Activated effector memory CD4-positive, alpha-beta T cell treated with anti-CD3 and anti-CD28 coated beads, Interleukin-2, amount 50 U/mL, for 16 hours (primary cell): ENCODE measurements at regions not wholly inside any gene's neighbourhood (a gene's known extent, or its start where the extent isn't known, plus 50 kb on each side); places are given as distances from the start of the nearest gene placed in this dataset.
"Not testable (repeated sequence)": the region's sequence is repeated elsewhere in the genome, so short reads cannot be mapped to it uniquely, and the experiment has no call there.

Source experiments
- DNase-seq: peaks from one replicate; pipeline ENCODE4 v3.0.0-alpha.2; 2020

GRCh38 chr12:46516933-46517578 is 144.5 kb upstream of the SLC38A2 start:
- DNase-seq = no peak

DNA sequence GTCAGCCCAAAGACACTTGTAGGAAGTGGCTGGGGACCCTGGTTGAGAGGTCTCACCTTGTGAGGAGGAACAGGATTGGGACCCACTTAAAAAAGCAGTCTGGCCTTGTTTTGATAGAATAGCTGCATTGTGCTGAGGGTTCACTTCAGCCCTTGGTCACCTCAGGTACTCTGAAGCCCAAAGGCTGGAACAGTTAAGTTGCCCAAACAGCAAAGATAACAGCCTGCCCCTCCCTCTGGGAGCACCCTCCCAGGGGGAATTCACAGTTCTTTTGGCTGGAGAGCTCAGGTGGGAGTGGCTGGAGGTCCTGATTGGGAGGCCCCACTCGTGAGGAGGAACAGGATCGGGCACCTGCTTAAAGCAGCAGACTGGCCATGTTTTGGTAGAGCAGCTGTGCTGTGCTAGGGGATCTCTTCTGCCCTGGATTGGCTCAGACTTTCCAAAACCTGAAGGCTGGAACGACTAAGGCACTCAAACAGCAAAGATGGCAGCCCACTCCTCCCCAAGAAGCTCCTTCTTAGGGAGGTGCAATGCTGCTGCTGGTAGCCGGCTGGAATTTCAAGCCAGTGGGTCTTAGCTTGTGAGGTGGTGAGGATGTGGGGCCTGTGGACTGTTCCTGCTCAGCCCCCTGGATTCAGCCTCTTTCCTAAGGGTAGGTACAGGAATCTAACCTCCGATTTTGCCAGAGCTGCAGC is 143.8 kb upstream of the SLC38A2 start:
- no peak for DNase-seq

DNA sequence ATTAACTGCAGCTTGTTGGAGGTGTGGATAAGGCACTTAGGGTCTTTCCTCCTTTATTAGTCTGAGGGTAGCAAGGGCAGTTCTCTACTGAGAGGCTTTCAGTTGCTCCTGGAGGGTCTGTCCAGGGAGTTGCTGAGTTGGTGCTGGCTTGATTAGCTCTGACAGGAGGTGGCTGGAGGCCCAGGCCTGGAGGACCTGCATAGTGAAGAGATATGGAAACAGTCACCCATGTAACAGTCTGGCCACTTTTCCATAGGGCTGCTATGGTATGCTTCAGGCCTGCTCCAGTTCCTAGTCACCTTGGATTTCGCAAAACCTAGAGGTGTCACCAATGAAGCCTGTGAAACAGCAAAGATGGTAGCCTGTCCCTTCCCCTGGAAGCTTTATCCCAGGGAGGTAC is 143.3 kb upstream of the SLC38A2 start:
- no peak for DNase-seq

DNA sequence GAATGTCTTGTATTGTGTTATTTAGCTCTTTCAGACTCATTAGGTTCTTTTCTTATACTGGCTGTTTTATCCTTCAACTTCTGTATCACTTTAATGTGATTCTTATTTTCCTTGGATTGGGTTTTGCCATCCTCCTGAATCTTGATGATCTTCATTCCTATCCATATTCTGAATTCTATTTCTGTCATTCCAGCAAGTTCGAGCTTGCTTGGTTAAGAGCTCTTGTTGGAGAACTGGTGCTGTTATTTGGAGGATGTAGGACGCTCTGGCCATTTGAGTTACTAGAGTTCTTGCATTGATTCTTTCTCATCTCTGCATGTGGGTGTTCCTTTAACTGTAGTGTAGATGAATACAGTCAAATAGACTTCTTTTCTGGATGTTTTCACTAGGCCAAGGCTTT is 142.3 kb upstream of the SLC38A2 start:
- DNase-seq = no peak

DNA sequence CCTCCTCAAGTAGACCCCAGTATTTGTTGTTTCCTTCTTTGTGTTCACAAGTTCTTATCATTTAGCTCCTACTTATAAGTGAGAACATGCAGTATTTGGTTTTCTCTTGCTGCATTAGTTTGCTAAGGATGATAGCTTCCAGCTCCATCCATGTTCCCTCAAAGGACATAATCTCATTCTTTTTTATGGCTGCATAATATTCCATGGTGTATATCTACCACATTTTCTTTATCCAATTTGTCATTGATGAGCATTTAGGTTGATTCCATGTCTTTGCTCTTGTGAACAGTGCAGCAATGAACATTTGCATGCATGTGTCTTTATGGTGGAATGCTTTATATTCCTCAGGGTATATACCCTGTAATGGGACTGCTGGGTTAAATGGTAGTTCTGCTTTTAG is 137.7 kb upstream of the SLC38A2 start:
- not testable (repeated sequence) for DNase-seq

DNA sequence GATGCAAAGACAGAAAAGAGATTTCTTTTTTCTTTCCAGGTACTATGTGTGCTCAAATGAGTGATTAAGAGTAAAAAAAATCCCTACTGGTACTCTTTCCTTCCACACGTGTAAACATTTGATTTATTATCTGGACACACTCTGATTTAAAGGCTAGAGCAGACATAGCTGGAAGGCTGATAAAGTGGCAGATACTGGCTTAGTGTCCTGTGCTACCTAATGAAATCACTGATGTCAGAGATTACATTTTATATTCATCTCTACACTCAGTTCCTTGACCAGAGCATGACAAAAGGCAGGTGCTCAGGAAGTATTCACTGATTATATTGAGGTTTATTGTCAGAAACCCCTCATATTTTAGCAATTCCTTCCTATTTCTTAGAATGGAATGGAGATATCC is 136.6 kb upstream of the SLC38A2 start:
- DNase-seq = no peak

- DNase-seq = no peak
These were observed 136.1 kb upstream of the SLC38A2 start for GRCh38 chr12:46508651-46509050.

- no peak for DNase-seq
These were observed 135.2 kb upstream of the SLC38A2 start for GRCh38 chr12:46507766-46508165.

- no peak for DNase-seq
These were observed 134.4 kb upstream of the SLC38A2 start for GRCh38 chr12:46506961-46507360.

GRCh38 chr12:46506198-46506597 is 133.6 kb upstream of the SLC38A2 start:
- no peak for DNase-seq

DNA sequence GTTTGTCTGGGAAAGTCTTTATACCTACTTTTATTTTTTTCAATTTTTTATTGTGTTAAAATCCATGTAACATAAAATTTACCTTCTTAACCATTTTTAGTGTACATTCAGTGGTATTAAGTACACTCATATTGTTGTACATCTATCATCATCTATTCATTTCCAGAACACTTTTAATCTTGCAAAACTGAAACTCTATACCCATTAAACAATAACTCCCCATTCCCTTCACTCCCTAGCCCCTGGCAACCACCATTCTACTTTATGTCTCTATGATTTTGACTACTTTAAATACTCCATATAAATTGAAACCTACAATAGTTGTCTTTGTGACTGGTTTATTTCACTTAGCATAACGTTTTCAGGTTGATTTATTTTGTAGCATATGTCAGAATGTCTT is 131.9 kb upstream of the SLC38A2 start:
- DNase-seq = no peak

GRCh38 chr12:46503637-46504175 is 131.1 kb upstream of the SLC38A2 start:
- no peak for DNase-seq

- no peak for DNase-seq
These were observed 128.1 kb upstream of the SLC38A2 start for GRCh38 chr12:46500673-46501072.

- no peak for DNase-seq
These were observed 127.3 kb upstream of the SLC38A2 start for GRCh38 chr12:46499901-46500300.

DNA sequence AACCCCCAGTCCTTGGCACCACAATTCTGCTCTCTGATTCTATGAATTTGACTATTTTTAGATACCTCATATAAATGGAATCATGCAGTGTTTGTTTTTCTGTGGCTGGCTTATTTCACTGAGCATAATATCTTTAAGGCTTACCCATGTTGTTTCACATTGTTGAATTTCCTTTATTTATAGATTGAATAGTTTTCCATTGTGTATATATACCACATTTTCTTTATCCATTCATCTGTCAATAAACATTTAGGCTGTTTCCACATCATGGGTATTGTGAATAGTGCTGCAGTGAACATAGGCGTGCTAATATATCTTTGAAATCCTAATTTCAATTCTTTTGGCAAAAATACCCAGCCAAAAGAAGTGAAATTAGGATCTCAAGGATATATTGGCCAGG is 126.7 kb upstream of the SLC38A2 start:
- DNase-seq = no peak

GRCh38 chr12:46497739-46498138 is 125.2 kb upstream of the SLC38A2 start:
- no peak for DNase-seq

DNA sequence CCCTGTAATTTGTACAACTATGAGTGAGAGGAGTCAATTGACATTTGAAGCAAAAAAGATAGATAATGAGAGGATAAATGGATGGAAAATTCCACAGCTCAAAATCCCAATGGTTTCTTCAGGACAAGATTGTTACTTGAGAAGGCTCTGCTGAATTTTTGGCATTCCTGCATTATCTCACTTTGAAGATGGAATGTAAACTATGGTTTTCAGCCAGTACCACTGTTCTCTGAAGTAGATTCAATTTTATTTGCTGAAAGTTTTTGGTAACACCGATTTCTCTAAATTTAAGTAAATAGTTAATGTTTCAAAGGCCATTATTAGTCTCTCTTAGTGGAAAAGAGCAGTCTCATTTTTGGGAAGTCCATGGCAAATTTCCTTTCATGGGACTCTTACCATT is 121.9 kb upstream of the SLC38A2 start:
- DNase-seq = no peak

- DNase-seq = no peak
These were observed 121.2 kb upstream of the SLC38A2 start for GRCh38 chr12:46493834-46494181.

- DNase-seq = no peak
These were observed 120.7 kb upstream of the SLC38A2 start for GRCh38 chr12:46493150-46493833.

DNA sequence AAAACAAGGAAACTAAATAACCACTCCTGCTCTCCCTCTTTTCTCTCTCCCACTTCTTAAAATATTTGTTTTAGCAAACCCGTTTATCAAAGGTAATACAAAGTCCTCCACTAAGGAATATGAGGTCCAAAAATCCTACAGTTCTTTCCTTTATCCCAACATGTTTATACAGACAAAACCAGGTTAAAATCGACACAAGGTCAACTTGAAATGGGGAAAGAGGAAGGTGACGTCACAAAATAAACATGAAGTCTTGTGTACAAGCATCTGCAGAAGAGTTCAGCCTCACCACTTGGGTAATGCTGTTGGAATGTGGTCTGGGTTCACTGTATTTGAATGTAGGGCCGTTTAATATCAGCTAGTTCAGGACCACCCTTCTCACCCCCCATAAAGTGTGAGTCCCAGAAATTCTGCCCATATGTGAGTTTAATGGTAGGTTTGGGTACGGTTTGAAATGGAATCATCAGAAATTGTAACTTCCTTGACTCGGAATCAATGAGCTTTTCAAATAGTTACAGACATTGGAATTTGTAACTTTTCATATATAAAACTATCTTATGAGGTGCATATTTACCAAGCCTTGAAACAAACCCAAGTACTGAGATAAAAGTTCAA is 120.0 kb upstream of the SLC38A2 start:
- DNase-seq = no peak

GRCh38 chr12:46491548-46491947 is 119.0 kb upstream of the SLC38A2 start:
- no peak for DNase-seq

GRCh38 chr12:46490635-46491034 is 118.1 kb upstream of the SLC38A2 start:
- no peak for DNase-seq

GRCh38 chr12:46489951-46490388 is 117.4 kb upstream of the SLC38A2 start:
- DNase-seq = no peak
